ENCODE measurements at regions not wholly inside any gene's neighbourhood (a gene's known extent, or its start where the extent isn't known, plus 50 kb on each side); places are given as distances from the start of the nearest gene placed in this dataset.
A peak's percentile ranks its signal among the peaks of the same experiment; 100 is the strongest.

DNA sequence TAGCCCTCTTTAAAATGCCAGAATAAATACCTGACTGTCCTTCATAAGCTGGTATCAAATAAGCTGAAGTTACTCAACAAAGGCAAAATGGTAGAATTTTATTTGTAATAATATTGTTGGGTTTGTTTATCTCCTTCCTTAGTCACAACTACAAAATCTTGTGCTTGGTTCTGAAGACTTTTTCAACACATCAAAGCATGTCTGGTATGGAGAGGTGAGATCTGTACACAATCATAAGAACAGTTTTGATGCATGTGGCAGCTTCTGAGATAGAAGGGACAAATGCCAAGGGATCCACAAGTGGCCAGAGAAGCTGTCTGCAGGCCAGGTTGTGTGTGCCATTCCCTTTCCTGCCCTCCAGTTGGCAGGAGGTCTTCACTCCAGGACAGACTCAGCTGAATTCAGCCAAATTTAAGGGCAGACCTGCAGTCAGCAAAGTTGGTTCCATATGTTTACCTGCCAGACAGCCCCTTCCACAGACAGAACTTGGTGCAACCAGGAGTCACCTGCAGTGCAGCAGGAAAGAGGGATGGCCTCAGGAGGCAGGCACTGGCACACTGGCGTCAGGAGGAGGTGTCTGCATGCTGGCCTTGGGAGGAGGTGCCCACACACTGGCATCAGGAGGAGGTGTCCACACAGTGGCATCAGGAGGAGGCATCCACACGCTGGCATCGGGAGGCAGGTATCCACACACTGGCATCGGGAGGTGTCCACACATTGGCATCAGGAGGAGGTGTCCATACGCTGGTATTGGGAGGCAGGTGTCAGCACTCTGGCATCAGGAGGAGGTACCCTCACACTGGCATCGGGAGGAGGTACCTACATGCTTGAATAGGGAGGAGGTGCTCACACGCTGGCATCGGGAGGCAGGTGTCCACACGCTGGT is 93.1 kb upstream of the IKZF1 start:
- H3K4me1 Mint-ChIP-seq: peaks cover 50 to 73% of the 10 kb centered on the region in 2 donors
- peaks cover 0 to 4% of the 10 kb centered on the region in 2 donors for H3K27me3 Mint-ChIP-seq (ENCODE audit: low read depth in 2 of 2)
- Histone ChIP-seq H3K4me3 (ENCODE audit: low read length) (no peak overlapping the region), H3K4me1 (ENCODE audit: control insufficient read depth, insufficient read depth, low read length) (peaks cover 66% of the 10 kb centered on the region), H3K9me3 (ENCODE audit: control insufficient read depth, insufficient read depth, low read length) (no peaks in the 10 kb centered on the region), H3K27ac (ENCODE audit: low read length) (no peak overlapping the region), H3K36me3 (ENCODE audit: control insufficient read depth, insufficient read depth, low read length) (no peaks in the 10 kb centered on the region), H3K27me3 (ENCODE audit: control insufficient read depth, insufficient read depth, low read length) (no peaks in the 10 kb centered on the region)
- no peak overlapping the region for H3K4me3 Mint-ChIP-seq
- intact Hi-C loops (cut with micrococcal nuclease): no loop called here
- TF ChIP-seq, protein P1, sequence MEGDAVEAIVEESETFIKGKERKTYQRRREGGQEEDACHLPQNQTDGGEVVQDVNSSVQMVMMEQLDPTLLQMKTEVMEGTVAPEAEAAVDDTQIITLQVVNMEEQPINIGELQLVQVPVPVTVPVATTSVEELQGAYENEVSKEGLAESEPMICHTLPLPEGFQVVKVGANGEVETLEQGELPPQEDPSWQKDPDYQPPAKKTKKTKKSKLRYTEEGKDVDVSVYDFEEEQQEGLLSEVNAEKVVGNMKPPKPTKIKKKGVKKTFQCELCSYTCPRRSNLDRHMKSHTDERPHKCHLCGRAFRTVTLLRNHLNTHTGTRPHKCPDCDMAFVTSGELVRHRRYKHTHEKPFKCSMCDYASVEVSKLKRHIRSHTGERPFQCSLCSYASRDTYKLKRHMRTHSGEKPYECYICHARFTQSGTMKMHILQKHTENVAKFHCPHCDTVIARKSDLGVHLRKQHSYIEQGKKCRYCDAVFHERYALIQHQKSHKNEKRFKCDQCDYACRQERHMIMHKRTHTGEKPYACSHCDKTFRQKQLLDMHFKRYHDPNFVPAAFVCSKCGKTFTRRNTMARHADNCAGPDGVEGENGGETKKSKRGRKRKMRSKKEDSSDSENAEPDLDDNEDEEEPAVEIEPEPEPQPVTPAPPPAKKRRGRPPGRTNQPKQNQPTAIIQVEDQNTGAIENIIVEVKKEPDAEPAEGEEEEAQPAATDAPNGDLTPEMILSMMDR (IDR thresholded peaks at IDR 0.05): no peak
- 97% methylated on average over 9 of the region's 9 CpGs for WGBS (ENCODE audit: insufficient coverage)
- DNase-seq (no peak), ATAC-seq (no peak)
- no peaks in the 10 kb centered on the region for H3K9me3 Mint-ChIP-seq
- H3K27ac Mint-ChIP-seq: peak overlapping the region; percentile 59 to 65
- H3K36me3 Mint-ChIP-seq: no peaks in the 10 kb centered on the region

DNA sequence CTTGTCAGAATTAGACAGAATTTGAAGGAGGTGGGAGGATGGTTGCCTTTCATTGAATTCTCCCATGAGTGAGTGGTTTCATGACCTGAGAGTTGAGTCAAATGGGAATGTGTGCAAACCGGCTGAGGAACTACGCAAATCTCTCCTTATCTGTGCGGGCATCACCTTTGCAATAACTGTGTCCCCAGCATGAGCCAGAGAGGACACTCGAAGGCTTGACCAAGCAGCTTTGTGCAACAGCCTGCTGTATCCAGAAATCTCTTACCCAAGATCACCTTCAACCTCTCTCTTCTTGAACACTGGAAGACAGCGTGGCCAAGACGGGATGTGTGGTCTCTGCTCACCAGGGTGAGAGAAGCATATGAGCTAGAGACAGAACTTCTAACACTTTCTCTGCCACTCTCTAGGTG is 93.8 kb upstream of the IKZF1 start:
- H3K36me3 Mint-ChIP-seq: no peaks in the 10 kb centered on the region
- WGBS (ENCODE audit: insufficient coverage): 58% methylated on average over 6 of the region's 6 CpGs
- H3K4me1 ChIP-seq (ENCODE audit: control insufficient read depth, insufficient read depth, low read length): peaks cover 71% of the 10 kb centered on the region
- H3K4me1 Mint-ChIP-seq: peaks cover 56 to 73% of the 10 kb centered on the region in 2 donors
- no peak overlapping the region for H3K4me3 Mint-ChIP-seq
- DNase-seq (peak in 1 of 2 donors; percentile 36), ATAC-seq (peak; percentile 36 to 72 (median 65))
- H3K9me3 ChIP-seq (ENCODE audit: control insufficient read depth, insufficient read depth, low read length): no peaks in the 10 kb centered on the region
- H3K27me3 ChIP-seq (ENCODE audit: control insufficient read depth, insufficient read depth, low read length): no peaks in the 10 kb centered on the region
- peaks cover 0 to 4% of the 10 kb centered on the region in 2 donors for H3K27me3 Mint-ChIP-seq (ENCODE audit: low read depth in 2 of 2)
- H3K36me3 ChIP-seq (ENCODE audit: control insufficient read depth, insufficient read depth, low read length): no peaks in the 10 kb centered on the region
- no peak overlapping the region for H3K4me3 ChIP-seq (ENCODE audit: low read length)
- no peak overlapping the region for H3K27ac ChIP-seq (ENCODE audit: low read length)
- H3K9me3 Mint-ChIP-seq: no peaks in the 10 kb centered on the region
- TF ChIP-seq, protein P1 (IDR thresholded peaks at IDR 0.05): no peak
- intact Hi-C loops (cut with micrococcal nuclease): no loop called here
- peak overlapping the region; percentile 59 to 65 for H3K27ac Mint-ChIP-seq

DNA sequence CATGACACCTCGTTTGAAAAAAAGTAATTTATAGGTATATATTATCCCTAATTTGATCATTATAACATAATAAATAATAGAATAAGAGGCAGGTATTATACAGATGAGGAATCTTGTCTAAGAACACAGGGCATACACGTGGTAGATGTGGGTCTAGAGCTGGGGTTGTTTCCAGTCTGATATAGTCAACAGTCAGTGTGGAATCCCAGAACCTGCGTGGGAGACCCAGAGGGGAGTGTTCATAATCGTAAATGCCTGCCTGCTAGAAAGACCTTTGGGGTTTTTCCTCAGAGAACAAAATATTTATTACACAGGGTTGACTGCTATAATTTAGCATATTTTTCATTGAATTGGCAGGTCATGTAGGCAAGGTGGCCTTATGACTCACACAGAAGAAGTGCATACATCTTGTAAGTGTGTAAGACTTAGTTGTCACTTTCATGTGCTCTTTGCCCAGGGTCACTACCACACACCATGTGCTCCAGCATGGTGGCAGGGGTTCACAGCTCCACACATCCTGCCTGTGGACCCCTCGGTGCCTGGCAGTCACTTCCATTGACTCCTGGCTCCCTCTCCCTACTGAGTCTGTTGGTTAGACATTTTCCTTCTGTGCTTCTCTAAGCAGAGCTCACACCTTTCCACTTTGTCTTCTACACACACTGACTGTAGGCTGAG is 94.9 kb upstream of the IKZF1 start:
- intact Hi-C loops (cut with micrococcal nuclease): loop anchor here (5.0 kb wide), 1 partner anchor 108 kb away; no protein-coding TSS in a partner anchor
- 78% methylated on average over 4 of the region's 5 CpGs for WGBS (ENCODE audit: insufficient coverage)
- H3K9me3 ChIP-seq (ENCODE audit: control insufficient read depth, insufficient read depth, low read length): no peaks in the 10 kb centered on the region
- H3K4me1 ChIP-seq (ENCODE audit: control insufficient read depth, insufficient read depth, low read length): peaks cover 74% of the 10 kb centered on the region
- Mint-ChIP-seq H3K27ac (peak overlapping the region in 1 of 2 donors; percentile 39), H3K27me3 (ENCODE audit: low read depth in 2 of 2) (peaks cover 0 to 4% of the 10 kb centered on the region in 2 donors), H3K4me1 (peaks cover 55 to 69% of the 10 kb centered on the region in 2 donors), H3K4me3 (no peak overlapping the region), H3K36me3 (no peaks in the 10 kb centered on the region), H3K9me3 (no peaks in the 10 kb centered on the region)
- ATAC-seq (no peak), DNase-seq (peak in 1 of 2 donors; percentile 29)
- H3K4me3 ChIP-seq (ENCODE audit: low read length): no peak overlapping the region
- H3K36me3 ChIP-seq (ENCODE audit: control insufficient read depth, insufficient read depth, low read length): no peaks in the 10 kb centered on the region
- TF ChIP-seq, protein P1 (IDR thresholded peaks at IDR 0.05): no peak
- H3K27me3 ChIP-seq (ENCODE audit: control insufficient read depth, insufficient read depth, low read length): no peaks in the 10 kb centered on the region
- H3K27ac ChIP-seq (ENCODE audit: low read length): no peak overlapping the region

Measured in natural killer cell (primary cell).